Epidermal melanocyte (primary cell): ENCODE measurements at regions not wholly inside any gene's neighbourhood (a gene's known extent, or its start where the extent isn't known, plus 50 kb on each side); places are given as distances from the start of the nearest gene placed in this dataset.

ENCODE experiments used
- DNase-seq: peaks from one replicate; pipeline ENCODE4 v3.0.0; 2011; ENCODE audit warnings: low spot score; ENCODE audit not compliant: insufficient read length

GRCh38 chr14:34350903-34351302 lies 111.1 kb downstream of the SPTSSA start:
- no peak for DNase-seq

GRCh38 chr14:34348592-34348991 lies 113.4 kb downstream of the SPTSSA start:
- no peak for DNase-seq

GRCh38 chr14:34347683-34348082 lies 114.4 kb downstream of the SPTSSA start:
- DNase-seq, result no peak

- DNase-seq, result no peak
These were observed 116.1 kb downstream of the SPTSSA start for GRCh38 chr14:34345718-34346465.

- DNase-seq, result no peak
These were observed 117.7 kb downstream of the SPTSSA start for GRCh38 chr14:34344318-34344717.

- no peak for DNase-seq
These were observed 121.9 kb downstream of the SPTSSA start for GRCh38 chr14:34340025-34340625.

- no peak for DNase-seq
These were observed 124.0 kb downstream of the SPTSSA start for GRCh38 chr14:34338056-34338455.

- no peak for DNase-seq
These were observed 125.5 kb downstream of the SPTSSA start for GRCh38 chr14:34336501-34336900.

GRCh38 chr14:34335968-34336367 lies 126.1 kb downstream of the SPTSSA start:
- no peak for DNase-seq

- no peak for DNase-seq
These were observed 127.7 kb downstream of the SPTSSA start for GRCh38 chr14:34334329-34334728.

- DNase-seq, result no peak
These were observed 130.1 kb downstream of the SPTSSA start for GRCh38 chr14:34331728-34332623.

GRCh38 chr14:34330846-34331245 lies 131.2 kb downstream of the SPTSSA start:
- no peak for DNase-seq

- no peak for DNase-seq
These were observed 132.7 kb downstream of the SPTSSA start for GRCh38 chr14:34329301-34329700.

- DNase-seq, result no peak
These were observed 133.9 kb downstream of the SPTSSA start for GRCh38 chr14:34328178-34328577.

GRCh38 chr14:34325493-34325892 lies 136.5 kb downstream of the SPTSSA start:
- DNase-seq, result no peak

- peak; percentile 53 for DNase-seq
These were observed 137.7 kb downstream of the SPTSSA start for GRCh38 chr14:34324363-34324795.

GRCh38 chr14:34322940-34323418 lies 139.1 kb downstream of the SPTSSA start:
- DNase-seq, result peak; percentile 66

- DNase-seq, result no peak
These were observed 142.9 kb downstream of the SPTSSA start for GRCh38 chr14:34319140-34319539.

- DNase-seq, result no peak
These were observed 144.0 kb downstream of the SPTSSA start for GRCh38 chr14:34318014-34318413.

- DNase-seq, result no peak
These were observed 151.3 kb downstream of the SPTSSA start for GRCh38 chr14:34310724-34311123.

- DNase-seq, result no peak
These were observed 158.2 kb downstream of the SPTSSA start for GRCh38 chr14:34303811-34304210.

GRCh38 chr14:34302654-34303053 lies 159.4 kb downstream of the SPTSSA start:
- DNase-seq, result no peak
